HG02588 (cell line): ENCODE measurements at regions not wholly inside any gene's neighbourhood (a gene's known extent, or its start where the extent isn't known, plus 50 kb on each side); places are given as distances from the start of the nearest gene placed in this dataset.
A peak's percentile ranks its signal among the peaks of the same experiment; 100 is the strongest.
"Not testable (repeated sequence)": the region's sequence is repeated elsewhere in the genome, so short reads cannot be mapped to it uniquely, and the experiment has no call there.

Source experiments
- ATAC-seq: cut with Tn5 transposase; IDR thresholded peaks from one replicate; pipeline ENCODE4 v1.9.1; 2021; ENCODE audit warnings: mild to moderate bottlenecking, moderate library complexity; ENCODE audit not compliant: unreplicated experiment

DNA sequence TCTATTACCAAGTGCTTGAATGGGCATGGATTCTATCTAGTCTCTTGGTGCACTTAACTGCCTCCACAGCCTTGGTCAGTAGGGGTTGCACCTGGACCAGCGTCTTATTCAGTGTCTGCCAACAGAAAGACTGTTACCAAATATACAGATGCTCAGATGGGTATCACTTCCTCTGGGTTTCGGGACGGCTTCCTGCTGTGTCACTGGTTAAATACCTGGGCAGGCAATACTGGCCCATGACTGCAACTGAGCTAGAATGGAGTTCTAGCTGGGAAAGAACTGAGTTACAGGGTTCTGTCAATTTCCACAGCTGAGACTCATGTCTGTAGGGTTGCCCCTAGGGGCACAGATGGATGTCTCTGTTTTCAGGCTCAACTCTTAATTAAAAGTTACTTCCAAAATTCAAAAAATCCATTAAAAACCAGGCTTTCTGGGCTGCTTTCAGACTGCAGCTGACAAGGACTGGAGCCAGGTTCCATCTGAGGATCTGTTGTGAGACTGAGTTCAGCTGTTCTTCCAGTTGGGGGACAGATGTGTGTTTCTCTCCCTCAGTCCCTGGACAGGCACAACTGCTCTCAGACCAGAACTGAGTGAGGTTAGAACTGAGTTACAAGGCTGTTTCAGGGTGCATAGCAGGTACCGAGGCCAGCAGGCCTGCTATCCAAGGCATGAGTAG is 789.6 kb upstream of the SLC8A1 start:
- peak; percentile 57 for ATAC-seq

DNA sequence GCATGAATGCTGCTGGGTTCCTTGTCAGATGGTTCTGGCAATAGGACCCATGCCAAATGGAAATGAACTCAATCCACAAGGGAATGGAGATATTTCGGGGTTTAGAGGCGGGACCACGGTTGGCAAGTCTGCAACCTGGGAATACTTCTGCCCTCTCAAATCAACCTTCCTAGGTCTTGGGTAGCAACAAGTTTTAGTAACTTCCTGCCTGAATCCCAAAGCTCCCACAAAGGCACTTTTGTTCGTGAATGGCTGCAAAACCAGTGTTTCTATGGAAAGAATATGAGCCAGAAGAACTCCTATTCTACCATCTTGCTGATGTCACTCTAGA is 790.1 kb upstream of the SLC8A1 start:
- no peak for ATAC-seq

DNA sequence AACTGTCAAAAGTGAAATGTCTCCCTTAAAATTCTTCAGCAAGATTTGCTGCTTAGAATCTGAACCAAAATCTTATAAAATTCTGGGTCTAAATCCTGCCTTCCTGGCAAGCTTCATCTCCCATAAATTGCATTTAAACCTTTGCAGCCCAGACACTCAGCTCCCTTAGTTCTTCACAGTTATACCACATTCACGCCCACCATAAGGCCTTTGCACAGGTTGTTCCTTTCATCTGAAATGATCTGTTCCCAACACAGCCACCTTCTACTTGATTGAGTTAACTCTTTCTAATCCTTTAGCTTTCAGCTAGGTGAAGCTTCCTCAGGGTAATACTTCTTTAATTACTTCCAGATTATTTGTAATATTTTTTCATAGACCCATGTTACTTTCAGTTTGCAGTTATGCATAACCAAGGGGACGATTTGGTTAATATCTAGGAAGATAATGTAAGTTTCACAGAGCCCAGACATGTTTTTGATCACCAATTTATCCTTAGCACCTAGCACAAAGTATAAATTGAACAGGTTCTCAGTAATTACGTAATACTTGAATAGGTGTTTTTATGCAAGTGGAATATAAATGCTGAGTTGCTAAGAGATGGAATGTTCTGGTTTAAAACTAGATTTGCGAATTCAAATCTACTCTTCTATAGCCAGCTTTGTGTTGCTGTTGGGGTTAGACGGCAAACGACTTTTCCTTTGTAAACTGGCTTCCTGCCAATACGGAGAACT is 779.7 kb upstream of the PKDCC start:
- no peak for ATAC-seq

DNA sequence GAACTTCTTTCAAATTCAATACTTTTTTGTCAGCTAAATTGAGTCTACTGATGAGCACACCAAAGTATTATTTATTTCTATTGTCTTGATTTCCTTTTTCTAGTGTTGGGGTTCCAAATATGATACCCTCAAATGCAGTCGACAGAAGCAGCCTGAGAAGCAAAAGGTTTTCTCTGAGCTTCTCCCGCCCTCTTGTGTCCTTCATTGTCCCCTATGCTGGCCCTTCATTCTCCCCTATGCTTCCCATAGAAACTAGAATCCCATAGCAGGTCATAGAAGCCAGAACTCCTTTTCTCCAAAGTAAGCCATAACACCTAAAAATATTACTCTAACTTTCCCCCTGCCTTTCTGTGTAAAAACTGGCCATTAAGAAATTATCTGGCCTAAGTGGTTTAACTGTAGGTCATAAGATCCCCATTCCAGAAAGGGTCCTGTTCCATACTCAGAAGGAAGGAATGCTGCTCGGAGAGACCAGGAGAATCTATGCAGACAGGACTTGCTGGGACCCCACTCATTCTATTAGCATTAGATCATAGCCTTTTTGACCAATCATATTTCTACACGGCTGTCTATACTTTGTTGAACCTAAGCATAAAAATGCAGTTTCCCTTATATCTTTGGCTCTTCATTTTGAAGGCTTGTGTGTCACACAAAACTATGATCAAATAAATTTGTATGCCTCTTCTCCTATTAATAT is 764.6 kb upstream of the PKDCC start:
- ATAC-seq: no peak

DNA sequence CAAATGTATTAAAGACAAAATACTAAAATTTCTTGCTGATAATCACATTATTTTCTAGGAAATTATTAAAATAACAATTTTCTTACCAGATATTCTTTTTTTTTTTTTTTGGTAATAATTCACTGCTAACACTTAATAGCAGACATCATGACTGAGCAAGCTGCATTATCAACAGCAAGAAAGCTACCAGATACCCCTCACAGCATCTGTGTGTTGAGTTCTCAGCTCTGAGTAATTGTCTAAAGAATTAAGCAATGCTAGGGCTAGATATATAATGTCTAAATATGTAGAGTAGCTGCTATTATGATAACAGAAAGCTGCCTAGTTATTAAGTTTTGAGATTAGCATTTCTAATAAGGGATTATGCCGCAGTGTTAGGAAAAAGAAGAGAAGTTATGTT is 754.3 kb upstream of the PKDCC start:
- ATAC-seq: no peak

DNA sequence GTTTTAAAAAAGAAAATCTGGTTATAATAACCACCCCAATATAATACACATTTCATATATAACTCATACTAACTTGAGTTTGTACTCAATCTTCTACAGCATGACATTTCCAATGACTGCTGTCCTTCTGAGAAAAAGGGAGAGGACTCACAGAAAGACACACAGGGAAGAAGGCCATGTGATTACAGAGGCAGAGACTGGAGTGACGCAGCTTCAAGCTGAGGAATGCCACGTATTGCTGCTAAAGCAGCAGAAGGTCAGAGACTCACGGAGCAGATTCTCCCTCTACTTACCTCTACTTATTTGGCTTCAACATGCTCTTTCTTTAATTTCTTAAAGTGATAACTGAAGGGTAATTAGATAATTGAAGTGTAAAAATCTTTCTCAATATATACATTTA is 753.5 kb upstream of the PKDCC start:
- no peak for ATAC-seq

DNA sequence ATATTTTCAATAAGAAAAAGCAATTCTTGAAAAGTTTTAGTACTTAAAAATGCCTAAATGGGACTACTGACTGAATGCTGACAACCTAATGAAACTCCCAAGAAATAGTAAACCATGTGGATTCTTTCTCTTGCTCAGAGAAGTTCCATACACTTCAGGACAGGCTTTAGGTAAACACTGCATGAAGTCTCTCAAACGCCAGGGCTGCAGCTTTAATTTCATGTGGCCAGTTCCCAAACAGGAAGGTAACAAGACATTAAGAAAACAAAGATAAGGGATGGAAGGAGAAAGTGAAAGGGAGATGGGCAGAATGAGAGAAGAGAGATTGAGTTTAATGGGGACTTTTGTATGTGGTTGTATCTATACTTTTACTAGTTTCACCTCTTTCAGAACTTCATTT is 734.7 kb upstream of the PKDCC start:
- no peak for ATAC-seq

DNA sequence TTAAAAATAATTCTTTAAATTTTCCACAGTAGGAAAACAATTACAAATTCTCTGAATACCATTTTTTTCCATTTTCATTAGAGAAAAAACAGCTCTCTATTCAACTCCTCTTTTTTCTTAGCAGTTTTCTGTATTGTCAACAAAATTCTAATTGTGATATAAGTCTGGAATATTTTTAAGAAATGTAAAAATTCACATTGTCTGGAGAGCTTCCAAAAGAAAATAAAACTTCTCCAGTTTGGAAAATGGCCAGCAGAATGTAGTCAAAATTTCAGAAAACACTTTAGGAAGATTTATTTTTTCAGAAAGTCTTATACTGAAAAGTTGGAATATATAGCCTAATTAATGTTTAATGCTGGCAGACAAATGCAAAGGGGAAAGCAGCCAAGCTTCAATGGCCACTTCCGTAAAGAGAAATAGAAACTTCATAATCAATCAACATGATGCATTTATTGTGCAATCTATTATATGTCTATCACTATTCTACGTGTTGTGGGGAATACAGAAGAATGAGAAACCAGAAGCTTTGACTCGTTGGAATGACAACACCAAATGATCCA is 733.2 kb upstream of the PKDCC start:
- no peak for ATAC-seq

DNA sequence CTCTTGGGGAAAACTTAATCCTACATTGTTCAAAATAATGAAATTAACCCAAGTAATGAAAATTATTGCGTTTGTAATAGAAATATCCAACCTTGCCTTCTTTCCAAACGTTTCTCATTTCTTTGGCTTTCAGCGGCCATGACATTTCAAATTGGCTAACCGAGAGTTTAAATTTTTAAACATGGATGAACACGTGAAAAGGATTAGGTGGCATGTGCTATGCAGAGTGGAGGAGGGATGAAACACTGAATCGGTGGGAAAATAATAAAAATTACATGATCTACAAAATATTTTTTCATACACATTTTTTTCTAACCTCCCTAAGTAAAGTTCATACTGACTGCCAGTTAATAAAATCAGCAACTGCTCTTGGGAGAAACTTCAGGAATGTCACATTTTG is 728.4 kb upstream of the PKDCC start:
- ATAC-seq: no peak

DNA sequence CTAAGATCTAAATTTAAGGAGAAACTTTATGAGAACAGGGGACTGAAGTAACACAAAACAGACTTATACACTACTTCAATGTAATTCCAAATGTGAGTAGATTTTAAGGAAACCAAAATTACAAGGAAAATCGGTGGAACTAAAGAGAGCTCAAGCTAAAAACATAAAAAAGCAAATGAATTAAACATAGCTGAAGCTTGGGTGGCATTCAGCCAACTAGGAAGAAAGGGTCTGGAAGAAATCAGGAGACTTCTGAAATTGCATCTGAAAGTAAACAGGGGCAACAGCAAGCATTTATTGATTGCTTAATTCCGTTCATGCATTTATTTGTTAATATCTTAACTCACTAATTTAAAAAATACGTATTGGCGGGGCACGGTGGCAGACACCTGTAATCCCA is 727.3 kb upstream of the PKDCC start:
- no peak for ATAC-seq

DNA sequence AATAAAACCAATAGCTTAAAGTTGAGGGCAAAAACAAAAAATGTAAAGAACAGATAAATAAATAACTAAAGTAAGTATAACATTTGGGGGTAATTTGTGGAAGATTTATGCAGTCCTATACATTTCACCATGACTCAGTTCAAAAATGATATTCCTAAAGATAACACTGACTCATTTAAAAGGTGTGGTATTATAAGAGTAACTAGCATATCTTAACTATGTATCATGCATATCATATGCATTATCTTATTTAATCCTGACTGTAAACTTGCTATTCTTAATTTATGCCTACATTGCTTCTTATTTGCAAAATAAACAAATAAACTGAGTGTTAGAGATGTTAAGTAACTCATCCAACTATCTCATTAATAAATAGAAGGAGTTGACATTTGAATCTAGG is 726.5 kb upstream of the PKDCC start:
- no peak for ATAC-seq

DNA sequence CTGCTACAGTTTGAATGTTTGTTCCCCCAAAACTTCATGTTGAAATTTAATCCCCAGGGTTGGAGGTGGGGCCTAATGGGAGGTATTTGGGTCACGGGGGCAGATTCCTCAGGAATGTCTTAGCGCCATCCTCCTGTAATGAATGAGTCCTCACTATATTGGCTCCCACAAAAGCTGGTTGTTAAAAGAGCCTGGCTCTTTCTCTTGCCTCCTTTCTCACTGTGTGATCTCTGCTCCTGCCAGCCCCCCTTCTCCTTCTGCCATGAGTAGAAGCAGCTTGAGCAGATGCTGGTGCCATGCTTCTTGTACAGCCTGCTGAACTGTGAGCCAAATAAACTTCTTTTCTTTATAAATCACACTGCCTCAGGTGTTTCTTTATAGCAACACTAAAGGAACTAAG is 721.0 kb upstream of the PKDCC start:
- ATAC-seq: no peak

DNA sequence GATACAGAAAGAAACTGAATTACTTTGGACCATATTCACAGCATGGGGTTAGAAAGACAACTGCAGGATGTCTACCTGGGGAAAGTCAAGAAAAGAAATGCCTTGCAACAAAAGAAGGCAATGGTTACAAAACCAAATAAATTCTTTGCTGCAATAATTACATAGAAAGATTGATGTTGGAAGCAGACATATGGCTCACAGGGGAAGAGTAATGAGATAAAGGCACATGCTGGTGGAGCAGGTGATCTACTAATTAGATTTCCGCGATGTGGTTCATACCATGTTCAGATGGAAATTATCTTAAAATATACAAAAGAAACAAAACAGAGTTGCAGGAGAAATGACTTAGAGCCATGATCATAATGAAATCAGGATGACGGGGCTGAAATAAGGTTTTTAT is 718.8 kb upstream of the PKDCC start:
- no peak for ATAC-seq

DNA sequence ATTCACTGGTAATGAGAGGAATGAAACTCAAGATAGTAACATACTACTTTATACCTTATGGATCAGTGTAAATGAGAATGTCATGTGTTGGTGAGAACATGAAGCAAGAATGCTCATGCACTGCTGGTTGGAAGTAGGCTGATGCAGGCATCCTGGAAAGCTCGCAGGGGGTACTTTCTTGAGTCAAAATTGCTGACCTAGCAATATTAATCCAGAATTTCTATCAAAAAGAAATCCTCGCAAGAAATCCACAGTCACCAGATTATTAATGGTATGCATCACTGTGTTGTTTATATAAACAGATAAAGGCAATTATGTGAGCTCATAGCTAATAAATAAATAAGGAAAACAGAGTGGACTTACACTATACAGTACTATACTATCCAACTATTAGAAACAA is 713.7 kb upstream of the PKDCC start:
- no peak for ATAC-seq

DNA sequence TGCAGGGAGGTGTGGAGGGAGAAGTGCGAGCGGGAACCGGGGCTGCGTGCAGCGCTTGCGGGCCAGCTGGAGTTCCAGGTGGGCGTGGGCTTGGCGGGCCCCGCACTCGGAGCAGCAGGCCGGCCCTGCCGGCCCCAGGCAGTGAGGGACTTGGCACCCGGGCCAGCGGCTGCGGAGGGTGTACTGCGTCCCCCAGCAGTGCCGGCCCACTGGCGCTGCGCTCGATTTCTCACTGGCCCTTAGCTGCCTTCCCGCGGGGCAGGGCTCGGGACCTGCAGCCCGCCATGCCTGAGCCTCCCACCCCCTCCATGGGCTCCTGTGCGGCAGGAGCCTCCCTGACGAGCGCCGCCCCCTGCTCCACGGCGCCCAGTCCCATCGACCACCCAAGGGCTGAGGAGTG is 712.2 kb upstream of the PKDCC start:
- not testable (repeated sequence) for ATAC-seq

DNA sequence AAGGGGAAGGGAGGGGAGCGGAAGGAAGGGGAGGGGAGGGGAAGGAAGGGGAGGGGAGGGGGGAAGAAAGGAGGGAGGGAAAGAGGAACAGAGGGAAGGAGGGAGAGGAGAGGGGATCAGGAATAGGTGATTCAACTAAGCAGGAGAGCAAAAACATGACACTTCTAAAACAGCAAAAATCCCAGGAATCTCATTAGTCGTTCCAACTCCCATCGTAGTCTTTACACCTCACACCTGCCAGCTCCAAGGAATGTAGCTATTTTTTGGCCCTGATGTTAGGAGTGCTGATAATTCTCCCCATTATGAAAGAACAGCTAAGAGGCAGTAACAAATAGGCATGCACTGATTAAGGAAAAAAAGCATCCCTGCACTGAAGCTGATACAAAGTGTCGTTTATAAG is 709.9 kb upstream of the PKDCC start:
- ATAC-seq: no peak

DNA sequence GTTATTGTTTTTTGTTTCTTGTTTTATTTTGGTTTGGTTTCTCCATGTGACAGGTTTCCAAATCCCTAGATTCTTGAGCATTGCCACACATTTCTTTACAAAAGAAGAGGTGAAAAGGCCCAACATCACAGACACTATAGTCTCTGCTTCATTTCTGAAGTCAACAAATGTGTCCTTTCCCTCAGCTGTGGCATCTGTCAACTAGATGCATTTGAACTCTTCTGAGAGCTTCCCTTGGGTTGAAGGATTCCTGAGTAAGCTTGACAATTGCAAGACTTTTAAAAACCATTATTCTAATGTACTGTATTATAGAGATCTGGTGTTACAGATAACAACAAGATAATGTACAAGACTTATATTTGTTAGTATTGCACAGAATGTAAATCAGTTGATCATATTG is 703.3 kb upstream of the PKDCC start:
- ATAC-seq: no peak

DNA sequence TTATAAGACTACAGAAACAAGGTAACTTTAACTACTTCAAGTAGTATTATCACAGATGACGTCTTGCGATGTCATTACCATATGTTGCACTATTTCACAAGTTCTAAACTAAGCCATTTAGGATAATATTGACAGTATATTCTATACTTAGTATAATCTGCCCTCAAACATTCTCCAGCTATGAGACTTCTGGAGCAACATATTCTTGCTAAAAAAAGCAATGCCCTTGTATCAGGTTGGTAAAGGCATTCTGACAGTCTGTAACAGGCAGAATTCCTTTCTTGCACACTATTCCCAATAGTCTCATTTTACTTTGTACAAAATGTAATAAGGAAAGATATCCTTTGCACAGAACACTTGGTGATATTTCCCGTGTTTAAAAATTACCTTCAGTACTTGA is 694.8 kb upstream of the PKDCC start:
- ATAC-seq: no peak

DNA sequence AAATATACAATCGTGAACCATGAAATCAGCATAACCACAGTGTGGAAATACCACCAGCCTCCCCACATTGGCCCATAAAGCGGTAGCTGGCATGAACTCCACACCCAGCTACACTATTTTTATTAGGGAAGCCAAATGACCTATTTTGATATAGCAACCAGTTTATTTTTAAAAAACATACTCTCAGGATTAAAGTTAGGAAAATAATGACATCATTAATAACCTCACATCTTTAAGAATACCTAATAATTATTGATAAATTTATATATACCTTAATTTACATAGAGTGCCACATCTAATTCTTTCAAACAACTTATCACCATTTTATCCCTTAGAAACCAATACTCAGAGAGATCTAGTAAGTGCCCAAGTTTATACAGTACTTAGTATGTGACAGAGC is 692.0 kb upstream of the PKDCC start:
- ATAC-seq: no peak

DNA sequence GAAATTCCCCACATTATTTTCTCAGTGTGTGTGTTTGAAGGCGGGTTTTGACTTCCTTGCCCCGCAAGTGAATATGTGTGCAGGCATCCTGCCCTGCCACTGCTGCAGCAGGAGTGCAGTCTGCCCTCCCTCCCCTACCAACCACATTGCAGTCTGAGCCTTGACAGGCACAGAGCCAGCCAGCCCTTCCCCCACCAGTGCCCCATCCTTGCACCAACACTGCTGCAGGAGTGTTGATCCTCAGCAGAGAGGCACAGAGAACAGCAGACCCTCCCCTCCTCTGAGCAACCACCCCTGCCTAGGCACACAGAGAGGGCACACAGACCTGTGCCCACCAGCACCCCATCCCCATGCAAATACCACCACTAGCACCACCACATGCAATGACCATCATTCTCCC is 683.0 kb upstream of the PKDCC start:
- no peak for ATAC-seq

DNA sequence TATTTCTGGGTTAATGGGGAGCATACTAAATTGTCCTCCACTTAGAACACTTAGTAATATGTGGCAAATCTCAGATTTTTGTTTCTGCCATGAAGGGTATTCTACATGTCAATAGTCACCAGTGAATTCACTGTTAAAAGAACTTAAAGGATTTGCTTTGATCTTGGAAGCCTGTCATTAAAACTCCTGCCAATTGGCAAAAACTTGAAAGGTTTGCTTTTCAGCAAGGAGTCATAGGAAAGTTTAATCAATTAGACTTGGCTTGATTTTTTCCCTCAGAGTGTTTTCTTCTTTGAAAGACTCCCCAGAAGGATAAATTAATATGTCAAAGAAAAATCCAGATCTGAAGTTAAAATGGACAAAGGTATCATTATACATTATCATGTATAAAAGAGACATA is 671.9 kb upstream of the PKDCC start:
- no peak for ATAC-seq

DNA sequence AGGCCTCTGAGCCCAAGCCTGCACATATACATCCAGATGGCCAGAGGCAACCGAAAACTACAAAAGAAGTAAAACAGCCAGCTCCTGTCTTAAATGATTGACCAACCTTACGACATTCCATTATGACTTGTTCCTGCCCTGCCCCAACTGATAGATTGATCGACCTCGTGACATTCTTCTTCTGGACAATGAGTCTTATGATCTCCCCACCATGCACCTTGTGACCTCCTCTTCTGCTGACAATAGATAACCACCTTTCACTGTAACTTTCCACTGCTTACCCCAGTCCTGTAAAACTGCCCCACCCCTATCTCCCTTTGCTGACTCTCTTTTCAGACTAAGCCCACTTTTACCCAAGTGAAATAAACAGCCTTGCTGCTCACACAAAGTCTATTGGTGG is 670.0 kb upstream of the PKDCC start:
- ATAC-seq: no peak
